ENCODE measurements at regions not wholly inside any gene's neighbourhood (a gene's known extent, or its start where the extent isn't known, plus 50 kb on each side); places are given as distances from the start of the nearest gene placed in this dataset.

DNA sequence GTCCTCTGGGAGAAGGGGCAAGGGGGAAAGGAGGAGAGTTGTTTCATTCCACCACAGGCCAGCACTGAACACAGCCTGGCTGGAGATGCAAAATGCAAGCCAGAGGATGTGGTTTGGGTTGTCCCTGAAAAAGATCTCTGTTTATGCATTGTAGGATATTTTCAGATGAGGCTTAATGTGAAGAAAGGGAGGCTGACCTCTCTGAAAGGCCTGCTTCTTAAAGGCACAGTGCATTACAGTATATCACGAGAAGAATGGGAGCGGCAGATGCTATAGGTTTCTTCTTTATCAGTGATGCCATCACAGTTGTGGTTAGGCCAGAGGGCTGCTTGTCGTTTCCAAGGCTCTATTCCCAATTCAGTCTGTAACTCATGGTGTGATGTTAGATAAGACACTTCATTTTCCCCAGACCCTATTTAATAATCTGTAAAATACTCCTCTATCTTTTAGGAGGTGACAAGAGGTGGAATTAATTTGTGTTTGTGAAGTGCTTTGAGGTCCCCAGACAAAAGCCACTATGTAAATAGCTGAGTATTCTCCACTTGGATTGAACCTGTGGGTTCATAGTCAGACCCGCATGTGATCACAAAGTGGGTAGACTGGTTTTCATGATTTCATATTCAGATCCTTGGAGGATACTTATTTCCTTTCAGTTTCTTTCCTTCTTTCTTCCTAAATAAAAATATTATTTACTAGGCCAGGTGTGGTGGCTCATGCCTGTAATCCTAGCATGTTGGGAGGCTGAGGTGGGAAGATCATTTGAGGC, 76.5 kb upstream of the WDR26 start:
- TF ChIP-seq EZH2phosphoT487 (IDR thresholded peaks at IDR 0.05; ENCODE audit: insufficient read depth, low read depth) (no peak), EZH2 (IDR thresholded peaks at IDR 0.05; ENCODE audit: insufficient read depth, poor library complexity, severe bottlenecking) (no peak)

Measured in GM23248 (cell line).